Left ventricle myocardium inferior (tissue), 1 donor: ENCODE measurements at regions not wholly inside any gene's neighbourhood (a gene's known extent, or its start where the extent isn't known, plus 50 kb on each side); places are given as distances from the start of the nearest gene placed in this dataset.

ENCODE experiments used
- DNase-seq: peaks from one replicate; pipeline ENCODE4 v3.0.0-alpha.2; 2020
- H3K27ac ChIP-seq: fragments of 200-600 bp; replicated peaks from 2 replicates; pipeline ENCODE4 v1.8.0; 2021
- H3K27me3 ChIP-seq: fragments of 200-600 bp; 2 replicates; pipeline ENCODE4 v1.8.0; 2021; ENCODE audit warnings: low read depth
- H3K36me3 ChIP-seq: fragments of 200-600 bp; 2 replicates; pipeline ENCODE4 v1.8.0; 2021
- H3K4me1 ChIP-seq: fragments of 200-600 bp; 2 replicates; pipeline ENCODE4 v1.8.0; 2021
- H3K4me3 ChIP-seq: fragments of 200-600 bp; 2 replicates; pipeline ENCODE4 v1.8.0; 2021; ENCODE audit warnings: mild to moderate bottlenecking, moderate library complexity
- H3K9me3 ChIP-seq: fragments of 200-600 bp; replicated peaks from 2 replicates; pipeline ENCODE4 v1.8.0; 2021
- CTCF ChIP-seq: fragments of 200-600 bp; IDR thresholded peaks from 2 replicates; pipeline ENCODE4 v1.8.0; 2021; ENCODE audit warnings: antibody characterized with exemption, mild to moderate bottlenecking, borderline replicate concordance
- intact Hi-C: fragments of 100-400 bp; cut with micrococcal nuclease; formaldehyde crosslinking; loops from one replicate; pipeline ENCODE4 v1.11.0; 2022
- donor health status: DM: no; HTN: yes; CAD: no; lungs with severe emphysema.

- Histone ChIP-seq H3K4me1 (peaks cover 41% of the 10 kb centered on the region), H3K4me3 (no peak overlapping the region), H3K36me3 (no peaks in the 10 kb centered on the region), H3K27ac (no peak overlapping the region), H3K27me3 (no peaks in the 10 kb centered on the region), H3K9me3 (no peaks in the 10 kb centered on the region)
- no peak for TF ChIP-seq CTCF
- intact Hi-C loops = no loop called here
- no peak for DNase-seq
Measured at GRCh38 chr5:123805300-123805699, 293.3 kb downstream of the CSNK1G3 start.

GRCh38 chr5:123803359-123803758 is 291.4 kb downstream of the CSNK1G3 start:
- Histone ChIP-seq H3K36me3 (no peaks in the 10 kb centered on the region), H3K27me3 (no peaks in the 10 kb centered on the region), H3K4me1 (peaks cover 21% of the 10 kb centered on the region), H3K27ac (no peak overlapping the region), H3K4me3 (no peak overlapping the region), H3K9me3 (no peaks in the 10 kb centered on the region)
- intact Hi-C loops = no loop called here
- TF ChIP-seq CTCF = no peak
- no peak for DNase-seq

- Histone ChIP-seq H3K4me3 (no peak overlapping the region), H3K36me3 (no peaks in the 10 kb centered on the region), H3K27me3 (no peaks in the 10 kb centered on the region), H3K4me1 (peaks cover 12% of the 10 kb centered on the region), H3K9me3 (no peaks in the 10 kb centered on the region), H3K27ac (no peak overlapping the region)
- intact Hi-C loops = no loop called here
- TF ChIP-seq CTCF = no peak
- no peak for DNase-seq
Measured at GRCh38 chr5:123802298-123802951, 290.4 kb downstream of the CSNK1G3 start.

DNA sequence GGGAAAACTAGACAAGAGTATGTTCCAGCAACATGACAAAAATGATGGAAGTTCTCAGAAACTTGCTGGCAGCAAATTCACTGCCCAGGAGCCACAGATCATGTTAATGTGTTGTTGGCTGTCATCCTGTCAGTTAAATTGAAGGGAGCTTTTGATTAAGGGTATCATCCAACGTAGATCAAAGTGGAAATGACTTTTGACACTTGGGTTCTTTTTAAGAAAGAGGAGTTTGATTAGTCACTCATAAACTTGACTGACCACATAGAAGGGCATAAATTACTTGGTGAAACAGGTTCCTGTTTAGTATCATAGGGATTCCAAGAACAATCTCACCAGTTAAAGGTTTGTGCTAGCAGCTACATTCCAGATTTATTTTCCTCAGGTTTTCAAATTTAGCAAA is 288.7 kb downstream of the CSNK1G3 start:
- Histone ChIP-seq H3K27me3 (no peaks in the 10 kb centered on the region), H3K4me3 (no peak overlapping the region), H3K4me1 (no peaks in the 10 kb centered on the region), H3K36me3 (no peaks in the 10 kb centered on the region), H3K9me3 (no peaks in the 10 kb centered on the region), H3K27ac (no peak overlapping the region)
- intact Hi-C loops = no loop called here
- TF ChIP-seq CTCF = no peak
- no peak for DNase-seq

GRCh38 chr5:123795688-123796087 is 283.7 kb downstream of the CSNK1G3 start:
- H3K36me3 ChIP-seq = no peaks in the 10 kb centered on the region
- TF ChIP-seq CTCF = no peak

More at GRCh38 chr5:123795688-123796087, 283.7 kb downstream of the CSNK1G3 start:
- Histone ChIP-seq H3K9me3 (peaks cover under 1% of the 10 kb centered on the region), H3K27ac (no peak overlapping the region), H3K4me3 (no peak overlapping the region), H3K4me1 (no peaks in the 10 kb centered on the region), H3K27me3 (no peaks in the 10 kb centered on the region)
- DNase-seq = no peak
- intact Hi-C loops = no loop called here
